DMS79 (cell line): ENCODE measurements at regions not wholly inside any gene's neighbourhood (a gene's known extent, or its start where the extent isn't known, plus 50 kb on each side); places are given as distances from the start of the nearest gene placed in this dataset.
"Not testable (repeated sequence)": the region's sequence is repeated elsewhere in the genome, so short reads cannot be mapped to it uniquely, and the experiment has no call there.

ENCODE experiments used
- DNase-seq: peaks from one replicate; lab custom pipeline; 2025; lab: John Stamatoyannopoulos, UW

GRCh38 chr1:121443001-121443540, 258.3 kb downstream of the SRGAP2C start:
- no peak for DNase-seq

GRCh38 chr1:121444096-121444495, 259.3 kb downstream of the SRGAP2C start:
- DNase-seq: no peak

GRCh38 chr1:121445679-121446078, 260.9 kb downstream of the SRGAP2C start:
- DNase-seq: no peak

GRCh38 chr1:121447280-121447923, 262.6 kb downstream of the SRGAP2C start:
- not testable (repeated sequence) for DNase-seq

- DNase-seq: not testable (repeated sequence)
These were observed 263.3 kb downstream of the SRGAP2C start for GRCh38 chr1:121448064-121448463.

GRCh38 chr1:121448851-121449250, 264.1 kb downstream of the SRGAP2C start:
- no peak for DNase-seq

GRCh38 chr1:121452484-121452883, 267.7 kb downstream of the SRGAP2C start:
- DNase-seq: no peak

- no peak for DNase-seq
These were observed 273.7 kb downstream of the SRGAP2C start for GRCh38 chr1:121458291-121459048.

GRCh38 chr1:121459235-121459634, 274.5 kb downstream of the SRGAP2C start:
- DNase-seq: no peak

- DNase-seq: not testable (repeated sequence)
These were observed 284.6 kb downstream of the SRGAP2C start for GRCh38 chr1:121469395-121469794.

- not testable (repeated sequence) for DNase-seq
These were observed 285.6 kb downstream of the SRGAP2C start for GRCh38 chr1:121470401-121470800.

GRCh38 chr1:121471523-121471922, 286.7 kb downstream of the SRGAP2C start:
- no peak for DNase-seq

GRCh38 chr1:121472017-121472416, 287.2 kb downstream of the SRGAP2C start:
- DNase-seq: no peak

GRCh38 chr1:121483234-121483633, 298.5 kb downstream of the SRGAP2C start:
- no peak for DNase-seq

GRCh38 chr1:121483961-121484424, 299.2 kb downstream of the SRGAP2C start:
- peak; percentile 0 for DNase-seq

GRCh38 chr1:121494796-121495195, 310.0 kb downstream of the SRGAP2C start:
- peak; percentile 43 for DNase-seq

- DNase-seq: not testable (repeated sequence)
These were observed 326.7 kb downstream of the SRGAP2C start for GRCh38 chr1:121511455-121511854.

- not testable (repeated sequence) for DNase-seq
These were observed 327.1 kb downstream of the SRGAP2C start for GRCh38 chr1:121511876-121512275.

GRCh38 chr1:121515235-121515634, 330.5 kb downstream of the SRGAP2C start:
- no peak for DNase-seq

GRCh38 chr1:121516234-121516967, 331.6 kb downstream of the SRGAP2C start:
- no peak for DNase-seq

GRCh38 chr1:121517586-121518230, 332.9 kb downstream of the SRGAP2C start:
- no peak for DNase-seq

GRCh38 chr1:121518726-121519041, 333.9 kb downstream of the SRGAP2C start:
- DNase-seq: no peak
